Activated CD4-positive, CD25-positive, alpha-beta regulatory T cell treated with anti-CD3 and anti-CD28 coated beads, Interleukin-2, amount 50 U/mL, for 16 hours (primary cell): ENCODE measurements at regions not wholly inside any gene's neighbourhood (a gene's known extent, or its start where the extent isn't known, plus 50 kb on each side); places are given as distances from the start of the nearest gene placed in this dataset.
A peak's percentile ranks its signal among the peaks of the same experiment; 100 is the strongest.
"Not testable (repeated sequence)": the region's sequence is repeated elsewhere in the genome, so short reads cannot be mapped to it uniquely, and the experiment has no call there.

Source experiments
- DNase-seq: peaks from one replicate; pipeline ENCODE4 v3.0.0-alpha.2; 2020; ENCODE audit warnings: low read depth, low spot score

DNA sequence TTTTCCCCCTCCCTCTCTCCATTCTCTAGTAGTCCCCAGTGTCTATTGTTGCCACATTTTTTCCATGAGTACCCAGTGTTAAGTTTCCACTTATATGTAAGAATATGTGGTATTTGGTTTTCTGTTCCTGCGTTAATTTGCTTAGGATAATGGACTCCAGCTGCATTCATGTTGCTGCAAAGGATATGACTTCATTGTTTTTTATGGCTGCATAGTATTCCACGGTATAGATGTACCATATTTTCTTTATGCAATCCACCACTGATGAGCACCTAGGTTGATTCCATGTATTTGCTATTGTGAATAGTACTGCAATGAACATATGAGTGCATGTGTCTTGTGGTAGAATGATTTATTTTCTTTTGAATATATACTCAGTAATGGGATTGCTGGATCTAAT lies 77.4 kb upstream of the MEGF10 start:
- DNase-seq: no peak

DNA sequence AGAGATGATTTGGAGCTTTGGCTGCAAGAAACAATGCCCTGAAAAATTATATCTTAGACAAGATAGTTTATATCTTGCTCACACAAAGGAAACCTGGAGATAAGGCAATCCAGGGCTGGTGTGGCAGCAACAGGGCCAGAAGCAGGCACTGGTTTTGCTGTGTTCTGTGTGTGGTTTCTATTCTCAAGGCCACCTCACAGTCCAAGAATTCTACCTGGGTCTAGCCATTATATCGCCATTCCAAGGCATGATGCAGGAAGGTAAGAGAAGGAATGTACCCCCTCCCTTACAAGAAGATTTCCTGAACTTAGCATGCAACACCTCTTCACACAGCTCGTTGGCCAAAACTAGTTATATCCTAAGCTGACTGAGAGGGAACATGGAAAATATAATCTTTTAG lies 74.5 kb upstream of the MEGF10 start:
- DNase-seq: no peak

DNA sequence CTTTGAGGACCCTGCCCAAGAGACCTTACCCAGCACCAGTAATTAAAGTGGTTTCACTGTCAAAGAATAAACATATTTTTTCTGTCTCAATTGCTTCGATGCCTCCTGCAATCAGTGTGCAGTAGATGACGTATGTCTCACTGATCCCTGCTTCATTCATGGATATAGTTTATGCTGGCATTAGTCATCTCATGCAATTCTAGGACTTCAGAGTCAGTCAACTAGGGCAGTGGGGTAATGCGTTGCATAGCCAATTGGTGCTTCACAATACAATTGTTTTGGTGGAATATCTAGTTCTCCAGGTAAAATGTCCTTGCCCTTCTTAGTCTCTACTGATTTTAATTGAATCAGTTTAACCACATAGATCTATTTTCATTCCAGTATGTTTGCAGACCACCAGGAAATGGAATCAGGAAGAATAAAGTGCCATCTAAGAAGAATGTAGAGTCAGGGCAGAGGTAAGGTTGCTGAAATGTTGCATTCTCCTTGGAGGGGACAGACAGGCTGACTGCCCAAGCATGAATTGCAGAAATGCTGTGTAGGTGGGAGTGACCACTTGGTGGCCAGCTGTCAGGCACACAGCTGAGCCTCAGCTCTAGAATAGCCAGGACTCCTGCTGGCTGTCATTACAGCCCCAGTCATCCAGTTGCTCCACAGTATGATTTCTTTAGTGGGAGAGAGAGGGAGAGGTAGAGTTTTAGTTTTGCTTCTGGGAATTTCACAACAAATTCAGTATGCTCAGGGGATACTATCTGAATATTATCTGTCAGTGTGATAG lies 73.5 kb upstream of the MEGF10 start:
- DNase-seq: no peak

GRCh38 chr5:127221936-127222335 lies 68.7 kb upstream of the MEGF10 start:
- DNase-seq: not testable (repeated sequence)

- DNase-seq: not testable (repeated sequence)
These were observed 67.9 kb upstream of the MEGF10 start for GRCh38 chr5:127222571-127223156.

GRCh38 chr5:127223256-127223974 lies 67.2 kb upstream of the MEGF10 start:
- no peak for DNase-seq

GRCh38 chr5:127227881-127228280 lies 62.7 kb upstream of the MEGF10 start:
- no peak for DNase-seq

GRCh38 chr5:127228540-127229184 lies 61.9 kb upstream of the MEGF10 start:
- DNase-seq: no peak

- DNase-seq: peak; percentile 14
These were observed 61.3 kb upstream of the MEGF10 start for GRCh38 chr5:127229185-127229889.

- DNase-seq: no peak
These were observed 59.5 kb upstream of the MEGF10 start for GRCh38 chr5:127231118-127231517.

- DNase-seq: no peak
These were observed 57.0 kb upstream of the MEGF10 start for GRCh38 chr5:127233590-127233989.

DNA sequence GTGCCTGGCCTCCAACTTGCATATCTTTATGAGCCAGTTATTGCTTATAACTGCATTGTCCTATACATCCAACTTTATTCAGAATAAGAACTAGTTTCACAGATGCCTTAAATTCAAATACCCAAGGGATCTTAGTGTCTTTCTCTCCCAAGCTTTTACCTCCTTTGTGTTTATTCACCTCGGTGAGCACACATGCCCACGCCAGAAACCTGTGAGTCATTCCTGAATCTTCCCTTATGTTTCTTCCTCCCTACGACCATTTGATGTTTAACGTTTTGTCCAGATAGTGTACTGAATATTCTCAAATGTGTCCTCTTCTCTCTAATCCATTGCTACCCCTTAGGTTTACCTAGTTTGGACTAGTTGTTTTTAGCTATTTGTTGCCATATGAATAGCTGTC lies 55.5 kb upstream of the MEGF10 start:
- DNase-seq: no peak

DNA sequence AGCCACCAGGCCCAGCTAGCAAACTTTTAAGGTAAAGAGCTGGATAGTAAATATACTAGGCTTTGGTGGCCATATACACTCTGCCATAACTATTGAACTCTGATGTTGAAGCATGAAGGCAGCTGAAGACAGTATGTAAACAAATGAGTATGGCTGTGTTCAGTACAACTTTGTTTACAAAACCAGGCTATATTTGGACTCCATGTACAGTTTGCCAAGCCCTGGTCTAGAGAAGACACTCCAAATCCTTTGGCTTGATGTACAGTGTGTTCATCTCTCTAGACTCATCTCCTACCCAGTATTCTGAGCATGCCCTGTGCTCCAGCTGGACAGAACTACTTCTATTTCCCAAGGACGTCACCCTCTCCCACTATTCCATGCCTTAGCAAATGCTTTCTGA lies 54.3 kb upstream of the MEGF10 start:
- DNase-seq: no peak
